ENCODE measurements at regions not wholly inside any gene's neighbourhood (a gene's known extent, or its start where the extent isn't known, plus 50 kb on each side); places are given as distances from the start of the nearest gene placed in this dataset.

GRCh38 chr12:118467641-118468305 lies 91.4 kb downstream of the SUDS3 start:
- peaks cover 2% of the 10 kb centered on the region for H3K27me3 ChIP-seq (ENCODE audit: insufficient read depth, low read length)
- no peaks in the 10 kb centered on the region for H3K9me3 ChIP-seq (ENCODE audit: low read length)

GRCh38 chr12:118472940-118473339 lies 96.6 kb downstream of the SUDS3 start:
- Histone ChIP-seq H3K4me3 (ENCODE audit: low read length) (no peak overlapping the region), H3K4me1 (ENCODE audit: insufficient read depth, low read length) (peaks cover 9% of the 10 kb centered on the region), H3K9me3 (ENCODE audit: low read length) (no peaks in the 10 kb centered on the region), H3K27me3 (ENCODE audit: insufficient read depth, low read length) (peaks cover 2% of the 10 kb centered on the region), H3K36me3 (ENCODE audit: insufficient read depth, low read length) (no peaks in the 10 kb centered on the region), H2AFZ (ENCODE audit: low read depth, low read length) (no peak overlapping the region)

More at GRCh38 chr12:118467641-118468305, 91.4 kb downstream of the SUDS3 start:
- peaks cover 2% of the 10 kb centered on the region for H3K4me1 ChIP-seq (ENCODE audit: insufficient read depth, low read length)
- H3K4me3 ChIP-seq (ENCODE audit: low read length) = no peak overlapping the region
- H3K36me3 ChIP-seq (ENCODE audit: insufficient read depth, low read length) = no peaks in the 10 kb centered on the region
- no peak overlapping the region for H2AFZ ChIP-seq (ENCODE audit: low read depth, low read length)

- Histone ChIP-seq H3K4me1 (ENCODE audit: insufficient read depth, low read length) (no peaks in the 10 kb centered on the region), H3K4me3 (ENCODE audit: low read length) (no peak overlapping the region), H3K9me3 (ENCODE audit: low read length) (no peaks in the 10 kb centered on the region), H3K36me3 (ENCODE audit: insufficient read depth, low read length) (no peaks in the 10 kb centered on the region), H3K27me3 (ENCODE audit: insufficient read depth, low read length) (peaks cover 8% of the 10 kb centered on the region), H2AFZ (ENCODE audit: low read depth, low read length) (no peak overlapping the region)
Observed at GRCh38 chr12:118480235-118480634, 103.9 kb downstream of the SUDS3 start.

- no peaks in the 10 kb centered on the region for H3K27me3 ChIP-seq (ENCODE audit: insufficient read depth, low read length)
- H3K4me3 ChIP-seq (ENCODE audit: low read length) = no peak overlapping the region
- no peaks in the 10 kb centered on the region for H3K4me1 ChIP-seq (ENCODE audit: insufficient read depth, low read length)
Observed at GRCh38 chr12:118488034-118488433, 111.7 kb downstream of the SUDS3 start.

GRCh38 chr12:118493962-118494361 lies 117.6 kb downstream of the SUDS3 start:
- H3K27me3 ChIP-seq (ENCODE audit: insufficient read depth, low read length) = no peaks in the 10 kb centered on the region
- H3K36me3 ChIP-seq (ENCODE audit: insufficient read depth, low read length) = no peaks in the 10 kb centered on the region
- no peaks in the 10 kb centered on the region for H3K9me3 ChIP-seq (ENCODE audit: low read length)
- no peaks in the 10 kb centered on the region for H3K4me1 ChIP-seq (ENCODE audit: insufficient read depth, low read length)
- no peak overlapping the region for H2AFZ ChIP-seq (ENCODE audit: low read depth, low read length)
- no peak overlapping the region for H3K4me3 ChIP-seq (ENCODE audit: low read length)

More at GRCh38 chr12:118488034-118488433, 111.7 kb downstream of the SUDS3 start:
- Histone ChIP-seq H2AFZ (ENCODE audit: low read depth, low read length) (no peak overlapping the region), H3K9me3 (ENCODE audit: low read length) (no peaks in the 10 kb centered on the region), H3K36me3 (ENCODE audit: insufficient read depth, low read length) (no peaks in the 10 kb centered on the region)

GRCh38 chr12:118494776-118495175 lies 118.4 kb downstream of the SUDS3 start:
- H3K9me3 ChIP-seq (ENCODE audit: low read length) = no peaks in the 10 kb centered on the region
- no peaks in the 10 kb centered on the region for H3K27me3 ChIP-seq (ENCODE audit: insufficient read depth, low read length)
- H3K36me3 ChIP-seq (ENCODE audit: insufficient read depth, low read length) = no peaks in the 10 kb centered on the region
- no peaks in the 10 kb centered on the region for H3K4me1 ChIP-seq (ENCODE audit: insufficient read depth, low read length)
- H2AFZ ChIP-seq (ENCODE audit: low read depth, low read length) = no peak overlapping the region
- H3K4me3 ChIP-seq (ENCODE audit: low read length) = no peak overlapping the region

- Histone ChIP-seq H3K9me3 (ENCODE audit: low read length) (no peaks in the 10 kb centered on the region), H3K4me3 (ENCODE audit: low read length) (no peak overlapping the region), H2AFZ (ENCODE audit: low read depth, low read length) (no peak overlapping the region), H3K36me3 (ENCODE audit: insufficient read depth, low read length) (no peaks in the 10 kb centered on the region), H3K27me3 (ENCODE audit: insufficient read depth, low read length) (no peaks in the 10 kb centered on the region), H3K4me1 (ENCODE audit: insufficient read depth, low read length) (no peaks in the 10 kb centered on the region)
Observed at GRCh38 chr12:118495296-118495695, 118.9 kb downstream of the SUDS3 start.

GRCh38 chr12:118498171-118498570 lies 121.8 kb downstream of the SUDS3 start:
- Histone ChIP-seq H3K4me1 (ENCODE audit: insufficient read depth, low read length) (no peaks in the 10 kb centered on the region), H3K9me3 (ENCODE audit: low read length) (no peaks in the 10 kb centered on the region), H3K4me3 (ENCODE audit: low read length) (no peak overlapping the region), H3K27me3 (ENCODE audit: insufficient read depth, low read length) (no peaks in the 10 kb centered on the region), H2AFZ (ENCODE audit: low read depth, low read length) (no peak overlapping the region), H3K36me3 (ENCODE audit: insufficient read depth, low read length) (no peaks in the 10 kb centered on the region)

- no peaks in the 10 kb centered on the region for H3K36me3 ChIP-seq (ENCODE audit: insufficient read depth, low read length)
Observed at GRCh38 chr12:118500299-118500698, 123.9 kb downstream of the SUDS3 start.

GRCh38 chr12:118501489-118501888 lies 125.1 kb downstream of the SUDS3 start:
- no peaks in the 10 kb centered on the region for H3K36me3 ChIP-seq (ENCODE audit: insufficient read depth, low read length)
- no peak overlapping the region for H2AFZ ChIP-seq (ENCODE audit: low read depth, low read length)
- no peaks in the 10 kb centered on the region for H3K27me3 ChIP-seq (ENCODE audit: insufficient read depth, low read length)
- no peaks in the 10 kb centered on the region for H3K4me1 ChIP-seq (ENCODE audit: insufficient read depth, low read length)
- H3K9me3 ChIP-seq (ENCODE audit: low read length) = no peaks in the 10 kb centered on the region
- no peak overlapping the region for H3K4me3 ChIP-seq (ENCODE audit: low read length)

More at GRCh38 chr12:118500299-118500698, 123.9 kb downstream of the SUDS3 start:
- Histone ChIP-seq H3K9me3 (ENCODE audit: low read length) (no peaks in the 10 kb centered on the region), H3K4me3 (ENCODE audit: low read length) (no peak overlapping the region), H3K4me1 (ENCODE audit: insufficient read depth, low read length) (no peaks in the 10 kb centered on the region), H2AFZ (ENCODE audit: low read depth, low read length) (no peak overlapping the region), H3K27me3 (ENCODE audit: insufficient read depth, low read length) (no peaks in the 10 kb centered on the region)

- Histone ChIP-seq H3K36me3 (ENCODE audit: insufficient read depth, low read length) (no peaks in the 10 kb centered on the region), H3K4me3 (ENCODE audit: low read length) (no peak overlapping the region), H2AFZ (ENCODE audit: low read depth, low read length) (no peak overlapping the region), H3K9me3 (ENCODE audit: low read length) (no peaks in the 10 kb centered on the region), H3K27me3 (ENCODE audit: insufficient read depth, low read length) (no peaks in the 10 kb centered on the region), H3K4me1 (ENCODE audit: insufficient read depth, low read length) (no peaks in the 10 kb centered on the region)
Observed at GRCh38 chr12:118503476-118503875, 127.1 kb downstream of the SUDS3 start.

GRCh38 chr12:118512669-118513068 lies 136.3 kb downstream of the SUDS3 start:
- H3K9me3 ChIP-seq (ENCODE audit: low read length) = no peaks in the 10 kb centered on the region

GRCh38 chr12:118513611-118514010 lies 137.3 kb downstream of the SUDS3 start:
- no peak overlapping the region for H3K4me3 ChIP-seq (ENCODE audit: low read length)
- H3K9me3 ChIP-seq (ENCODE audit: low read length) = no peaks in the 10 kb centered on the region
- no peaks in the 10 kb centered on the region for H3K27me3 ChIP-seq (ENCODE audit: insufficient read depth, low read length)
- no peak overlapping the region for H2AFZ ChIP-seq (ENCODE audit: low read depth, low read length)
- H3K4me1 ChIP-seq (ENCODE audit: insufficient read depth, low read length) = no peaks in the 10 kb centered on the region
- no peaks in the 10 kb centered on the region for H3K36me3 ChIP-seq (ENCODE audit: insufficient read depth, low read length)

More at GRCh38 chr12:118512669-118513068, 136.3 kb downstream of the SUDS3 start:
- Histone ChIP-seq H3K27me3 (ENCODE audit: insufficient read depth, low read length) (no peaks in the 10 kb centered on the region), H3K4me3 (ENCODE audit: low read length) (no peak overlapping the region), H3K36me3 (ENCODE audit: insufficient read depth, low read length) (no peaks in the 10 kb centered on the region), H3K4me1 (ENCODE audit: insufficient read depth, low read length) (no peaks in the 10 kb centered on the region), H2AFZ (ENCODE audit: low read depth, low read length) (no peak overlapping the region)

GRCh38 chr12:118514297-118514696 lies 137.9 kb downstream of the SUDS3 start:
- H3K36me3 ChIP-seq (ENCODE audit: insufficient read depth, low read length) = no peaks in the 10 kb centered on the region
- H2AFZ ChIP-seq (ENCODE audit: low read depth, low read length) = no peak overlapping the region
- no peaks in the 10 kb centered on the region for H3K4me1 ChIP-seq (ENCODE audit: insufficient read depth, low read length)
- no peaks in the 10 kb centered on the region for H3K9me3 ChIP-seq (ENCODE audit: low read length)
- H3K27me3 ChIP-seq (ENCODE audit: insufficient read depth, low read length) = no peaks in the 10 kb centered on the region
- H3K4me3 ChIP-seq (ENCODE audit: low read length) = no peak overlapping the region

Data from neuron (in vitro differentiated cells).